Type B pancreatic cell (in vitro differentiated cells): ENCODE measurements at regions not wholly inside any gene's neighbourhood (a gene's known extent, or its start where the extent isn't known, plus 50 kb on each side); places are given as distances from the start of the nearest gene placed in this dataset.

Source experiments
- DNase-seq: peaks from one replicate; pipeline ENCODE4 v3.0.0; 2021; ENCODE audit warnings: mixed read lengths; ENCODE audit not compliant: unreplicated experiment; ENCODE audit errors: extremely low spot score
- H3K27ac Mint-ChIP-seq: 2 replicates; pipeline ENCODE4 v1.8.0; 2021; ENCODE audit warnings: mild to moderate bottlenecking, mixed read lengths
- H3K27me3 Mint-ChIP-seq: 2 replicates; pipeline ENCODE4 v1.8.0; 2021; ENCODE audit warnings: mixed read lengths
- H3K36me3 Mint-ChIP-seq: 2 replicates; pipeline ENCODE4 v1.8.0; 2021; ENCODE audit warnings: mixed read lengths
- H3K4me1 Mint-ChIP-seq: one replicate; pipeline ENCODE4 v1.8.0; 2021; ENCODE audit warnings: mixed read lengths; ENCODE audit not compliant: unreplicated experiment
- H3K4me3 Mint-ChIP-seq: 2 replicates; pipeline ENCODE4 v1.8.0; 2021; ENCODE audit warnings: mild to moderate bottlenecking, mixed read lengths
- H3K9me3 Mint-ChIP-seq: 2 replicates; pipeline ENCODE4 v1.8.0; 2021; ENCODE audit warnings: mixed read lengths
- CTCF ChIP-seq: fragments of 200-600 bp; sonication (generic); conservative IDR thresholded peaks from 2 replicates; pipeline ENCODE4 v1.5.0; 2021; ENCODE audit warnings: antibody characterized with exemption, mild to moderate bottlenecking

GRCh38 chr22:20641919-20642579 is 131.9 kb upstream of the SERPIND1 start:
- Mint-ChIP-seq H3K9me3 (no peaks in the 10 kb centered on the region), H3K36me3 (no peaks in the 10 kb centered on the region), H3K27ac (no peak overlapping the region), H3K4me1 (no peaks in the 10 kb centered on the region), H3K4me3 (no peak overlapping the region), H3K27me3 (peaks cover 15% of the 10 kb centered on the region)
- no peak for TF ChIP-seq CTCF
- no peak for DNase-seq

GRCh38 chr22:20642668-20643179 is 131.2 kb upstream of the SERPIND1 start:
- H3K4me1 Mint-ChIP-seq = no peaks in the 10 kb centered on the region
- no peak overlapping the region for H3K27ac Mint-ChIP-seq
- no peaks in the 10 kb centered on the region for H3K9me3 Mint-ChIP-seq
- peaks cover 10% of the 10 kb centered on the region for H3K27me3 Mint-ChIP-seq
- DNase-seq = no peak
- TF ChIP-seq CTCF = no peak
- H3K36me3 Mint-ChIP-seq = no peaks in the 10 kb centered on the region
- H3K4me3 Mint-ChIP-seq = no peak overlapping the region

GRCh38 chr22:20644071-20644642 is 129.8 kb upstream of the SERPIND1 start:
- no peak for DNase-seq
- H3K4me1 Mint-ChIP-seq = no peaks in the 10 kb centered on the region

GRCh38 chr22:20645954-20646353 is 128.0 kb upstream of the SERPIND1 start:
- H3K36me3 Mint-ChIP-seq = no peaks in the 10 kb centered on the region
- no peak overlapping the region for H3K27ac Mint-ChIP-seq

More at GRCh38 chr22:20644071-20644642, 129.8 kb upstream of the SERPIND1 start:
- H3K4me3 Mint-ChIP-seq = no peak overlapping the region
- no peaks in the 10 kb centered on the region for H3K9me3 Mint-ChIP-seq
- H3K36me3 Mint-ChIP-seq = no peaks in the 10 kb centered on the region
- TF ChIP-seq CTCF = no peak
- H3K27ac Mint-ChIP-seq = no peak overlapping the region
- no peaks in the 10 kb centered on the region for H3K27me3 Mint-ChIP-seq

GRCh38 chr22:20646415-20646814 is 127.5 kb upstream of the SERPIND1 start:
- Mint-ChIP-seq H3K36me3 (no peaks in the 10 kb centered on the region), H3K4me1 (no peaks in the 10 kb centered on the region), H3K4me3 (no peak overlapping the region), H3K27me3 (no peaks in the 10 kb centered on the region), H3K27ac (no peak overlapping the region), H3K9me3 (no peaks in the 10 kb centered on the region)
- DNase-seq = peak; percentile 22
- no peak for TF ChIP-seq CTCF

More at GRCh38 chr22:20645954-20646353, 128.0 kb upstream of the SERPIND1 start:
- H3K4me1 Mint-ChIP-seq = no peaks in the 10 kb centered on the region
- no peaks in the 10 kb centered on the region for H3K27me3 Mint-ChIP-seq
- H3K9me3 Mint-ChIP-seq = no peaks in the 10 kb centered on the region
- no peak overlapping the region for H3K4me3 Mint-ChIP-seq
- no peak for TF ChIP-seq CTCF
- DNase-seq = no peak
